Neural progenitor cell (in vitro differentiated cells): ENCODE measurements at regions not wholly inside any gene's neighbourhood (a gene's known extent, or its start where the extent isn't known, plus 50 kb on each side); places are given as distances from the start of the nearest gene placed in this dataset.
A peak's percentile ranks its signal among the peaks of the same experiment; 100 is the strongest.

Experiments used
- DNase-seq: peaks from one replicate; pipeline ENCODE4 v3.0.0-alpha.2; 2016; ENCODE audit warnings: low spot score
- H2AFZ ChIP-seq: fragments of 200-600 bp; sonication (generic); replicated peaks from 2 replicates; pipeline ENCODE4 v1.6.1; 2016; ENCODE audit warnings: antibody characterized with exemption
- H3F3A ChIP-seq: fragments of 200-600 bp; sonication (generic); 2 replicates; pipeline ENCODE4 v1.6.1; 2016; ENCODE audit warnings: antibody characterized with exemption, low read depth
- H3K27ac ChIP-seq: fragments of 200-600 bp; sonication (generic); 2 replicates; pipeline ENCODE4 v1.5.1; 2016; ENCODE audit warnings: mild to moderate bottlenecking
- H3K27me3 ChIP-seq: fragments of 200-600 bp; sonication (generic); 2 replicates; pipeline ENCODE4 v1.6.1; 2016; ENCODE audit warnings: mild to moderate bottlenecking, moderate library complexity
- H3K36me3 ChIP-seq: fragments of 200-600 bp; sonication (generic); 2 replicates; pipeline ENCODE4 v1.5.1; 2016
- H3K4me1 ChIP-seq: fragments of 200-600 bp; sonication (generic); 2 replicates; pipeline ENCODE4 v1.6.1; 2016; ENCODE audit warnings: mixed run types
- H3K4me2 ChIP-seq: fragments of 200-600 bp; sonication (generic); 2 replicates; pipeline ENCODE4 v1.6.1; 2016
- H3K4me3 ChIP-seq: fragments of 200-600 bp; sonication (generic); 2 replicates; pipeline ENCODE4 v1.5.1; 2016
- H3K79me2 ChIP-seq: fragments of 200-600 bp; sonication (generic); 2 replicates; pipeline ENCODE4 v1.6.1; 2016; ENCODE audit warnings: low read depth
- H3K9ac ChIP-seq: fragments of 200-600 bp; sonication (generic); 2 replicates; pipeline ENCODE4 v1.6.1; 2016
- H3K9me3 ChIP-seq: fragments of 200-600 bp; sonication (generic); 2 replicates; pipeline ENCODE4 v1.5.1; 2016; ENCODE audit warnings: low read depth
- H4K20me1 ChIP-seq: fragments of 200-600 bp; sonication (generic); 2 replicates; pipeline ENCODE4 v1.6.1; 2016; ENCODE audit warnings: low read depth
- H3K27ac Mint-ChIP-seq: 3 replicates; pipeline ENCODE4 v1.8.0; 2021; ENCODE audit warnings: mixed read lengths
- H3K27me3 Mint-ChIP-seq: 2 replicates; pipeline ENCODE4 v1.8.0; 2022; ENCODE audit warnings: low read depth, mild to moderate bottlenecking, inconsistent platforms, moderate library complexity, mixed read lengths; ENCODE audit not compliant: insufficient read depth
- H3K36me3 Mint-ChIP-seq: 3 replicates; pipeline ENCODE4 v1.8.0; 2021; ENCODE audit warnings: mixed read lengths
- H3K4me1 Mint-ChIP-seq: 3 replicates; pipeline ENCODE4 v1.8.0; 2021; ENCODE audit warnings: mixed read lengths
- H3K4me3 Mint-ChIP-seq: 3 replicates; pipeline ENCODE4 v1.8.0; 2021; ENCODE audit warnings: mild to moderate bottlenecking, moderate library complexity, mixed read lengths
- H3K9me3 Mint-ChIP-seq: 3 replicates; pipeline ENCODE4 v1.8.0; 2020; ENCODE audit warnings: mixed read lengths
- EZH2 ChIP-seq: fragments of 200-600 bp; sonication (generic); IDR thresholded peaks from 2 replicates; pipeline ENCODE4 v1.6.1; 2017; ENCODE audit warnings: antibody characterized with exemption, mild to moderate bottlenecking, moderate library complexity
- EZH2phosphoT487 ChIP-seq: fragments of 200-600 bp; sonication (generic); IDR thresholded peaks from 2 replicates; pipeline ENCODE4 v1.6.1; 2017; ENCODE audit warnings: antibody characterized with exemption
- TF ChIP-seq, protein P1 (sequence below): fragments of 200-600 bp; sonication (generic); IDR thresholded peaks from 2 replicates; pipeline ENCODE4 v1.5.1; 2017; ENCODE audit warnings: antibody characterized with exemption, mild to moderate bottlenecking

DNA sequence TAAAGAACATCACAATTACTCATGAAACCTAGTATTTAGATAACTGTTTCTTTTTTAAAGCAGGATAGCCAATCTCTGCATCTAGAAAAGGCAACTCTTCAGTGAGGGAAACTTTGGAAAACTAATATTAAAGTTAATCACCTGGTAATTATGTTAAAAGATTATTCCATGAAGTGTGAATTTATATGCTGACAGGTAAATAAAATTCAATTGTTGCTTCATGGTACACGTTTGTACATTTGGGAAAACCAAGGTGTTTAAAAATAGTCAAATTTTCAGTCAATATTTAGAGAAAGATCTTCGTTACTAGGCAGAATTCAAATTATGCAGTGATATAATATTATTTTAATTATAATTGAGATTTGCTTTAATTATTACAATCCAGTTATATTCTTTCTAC lies 100.1 kb upstream of the LRFN5 start:
- Histone ChIP-seq H3K4me3 (no peak overlapping the region), H2AFZ (no peak overlapping the region), H3K4me2 (no peak overlapping the region), H3K36me3 (no peaks in the 10 kb centered on the region), H3K27me3 (no peaks in the 10 kb centered on the region), H3K9me3 (no peaks in the 10 kb centered on the region), H3K79me2 (no peaks in the 10 kb centered on the region), H3K4me1 (peaks cover 5% of the 10 kb centered on the region), H3F3A (no peaks in the 10 kb centered on the region), H3K27ac (no peak overlapping the region), H3K9ac (no peak overlapping the region), H4K20me1 (no peaks in the 10 kb centered on the region)
- DNase-seq: no peak
- Mint-ChIP-seq H3K36me3 (no peaks in the 10 kb centered on the region), H3K4me3 (no peak overlapping the region), H3K9me3 (no peaks in the 10 kb centered on the region), H3K4me1 (peaks cover 4% of the 10 kb centered on the region), H3K27me3 (no peaks in the 10 kb centered on the region), H3K27ac (no peak overlapping the region)
- TF ChIP-seq, protein P1, sequence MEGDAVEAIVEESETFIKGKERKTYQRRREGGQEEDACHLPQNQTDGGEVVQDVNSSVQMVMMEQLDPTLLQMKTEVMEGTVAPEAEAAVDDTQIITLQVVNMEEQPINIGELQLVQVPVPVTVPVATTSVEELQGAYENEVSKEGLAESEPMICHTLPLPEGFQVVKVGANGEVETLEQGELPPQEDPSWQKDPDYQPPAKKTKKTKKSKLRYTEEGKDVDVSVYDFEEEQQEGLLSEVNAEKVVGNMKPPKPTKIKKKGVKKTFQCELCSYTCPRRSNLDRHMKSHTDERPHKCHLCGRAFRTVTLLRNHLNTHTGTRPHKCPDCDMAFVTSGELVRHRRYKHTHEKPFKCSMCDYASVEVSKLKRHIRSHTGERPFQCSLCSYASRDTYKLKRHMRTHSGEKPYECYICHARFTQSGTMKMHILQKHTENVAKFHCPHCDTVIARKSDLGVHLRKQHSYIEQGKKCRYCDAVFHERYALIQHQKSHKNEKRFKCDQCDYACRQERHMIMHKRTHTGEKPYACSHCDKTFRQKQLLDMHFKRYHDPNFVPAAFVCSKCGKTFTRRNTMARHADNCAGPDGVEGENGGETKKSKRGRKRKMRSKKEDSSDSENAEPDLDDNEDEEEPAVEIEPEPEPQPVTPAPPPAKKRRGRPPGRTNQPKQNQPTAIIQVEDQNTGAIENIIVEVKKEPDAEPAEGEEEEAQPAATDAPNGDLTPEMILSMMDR: no peak
- TF ChIP-seq EZH2phosphoT487: no peak

DNA sequence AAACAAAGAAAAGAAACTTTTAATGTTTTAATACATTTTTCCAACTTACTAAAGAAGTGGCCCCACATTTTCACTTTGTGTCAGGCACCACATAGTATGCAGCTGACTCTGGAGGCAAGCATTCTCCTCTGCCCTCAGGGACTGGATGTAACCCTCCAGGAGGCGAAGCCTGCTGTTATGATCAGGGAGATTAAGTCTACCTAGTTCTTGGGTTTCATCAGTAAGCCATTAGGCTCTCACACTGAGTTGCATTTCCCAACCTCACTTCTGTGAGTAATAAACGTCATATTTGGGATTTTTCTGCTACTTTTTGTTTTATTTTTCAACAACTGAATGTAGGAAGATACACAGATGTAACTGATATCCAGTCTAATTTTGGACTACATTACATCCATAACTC lies 101.2 kb upstream of the LRFN5 start:
- no peaks in the 10 kb centered on the region for H3K27me3 ChIP-seq
- Mint-ChIP-seq H3K9me3 (no peaks in the 10 kb centered on the region), H3K4me3 (no peak overlapping the region), H3K27me3 (no peaks in the 10 kb centered on the region), H3K4me1 (peaks cover 4% of the 10 kb centered on the region), H3K27ac (no peak overlapping the region), H3K36me3 (no peaks in the 10 kb centered on the region)
- no peak overlapping the region for H3K4me2 ChIP-seq
- no peaks in the 10 kb centered on the region for H3K79me2 ChIP-seq
- peak; percentile 45 for DNase-seq
- peaks cover 5% of the 10 kb centered on the region for H3K4me1 ChIP-seq
- TF ChIP-seq, protein P1: no peak
- TF ChIP-seq EZH2: no peak
- TF ChIP-seq EZH2phosphoT487: no peak
- H2AFZ ChIP-seq: no peak overlapping the region
- H3F3A ChIP-seq: no peaks in the 10 kb centered on the region
- no peaks in the 10 kb centered on the region for H3K9me3 ChIP-seq
- no peaks in the 10 kb centered on the region for H3K36me3 ChIP-seq
- H3K4me3 ChIP-seq: no peak overlapping the region
- no peak overlapping the region for H3K9ac ChIP-seq
- H3K27ac ChIP-seq: no peak overlapping the region
- no peaks in the 10 kb centered on the region for H4K20me1 ChIP-seq

DNA sequence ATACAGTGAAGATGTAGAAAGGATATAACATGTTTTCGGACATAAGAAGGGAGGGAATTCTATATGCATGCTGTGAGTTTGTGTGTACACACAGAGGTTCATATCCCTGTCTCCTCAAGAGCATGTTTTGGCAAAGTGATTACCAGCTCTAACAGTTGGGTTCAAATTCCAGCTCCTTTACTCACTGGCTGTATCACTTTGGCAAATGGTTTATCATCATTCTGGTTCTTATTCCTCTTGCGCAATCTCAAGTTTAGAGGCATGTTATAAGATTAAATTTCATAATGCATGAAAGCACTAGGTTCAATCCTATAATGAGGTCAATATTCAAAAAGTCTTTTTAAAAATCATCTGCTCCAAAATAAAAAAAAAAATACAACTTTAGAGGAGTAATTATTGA lies 107.7 kb upstream of the LRFN5 start:
- no peak overlapping the region for H3K4me2 ChIP-seq
- no peaks in the 10 kb centered on the region for H3K4me1 ChIP-seq
- no peak overlapping the region for H3K27ac Mint-ChIP-seq
- no peak overlapping the region for H3K27ac ChIP-seq
- H2AFZ ChIP-seq: no peak overlapping the region
- no peaks in the 10 kb centered on the region for H3F3A ChIP-seq
- H3K79me2 ChIP-seq: no peaks in the 10 kb centered on the region
- no peaks in the 10 kb centered on the region for H3K9me3 ChIP-seq
- no peaks in the 10 kb centered on the region for H3K36me3 Mint-ChIP-seq
- no peak overlapping the region for H3K4me3 Mint-ChIP-seq
- H4K20me1 ChIP-seq: no peaks in the 10 kb centered on the region
- no peak overlapping the region for H3K4me3 ChIP-seq
- no peaks in the 10 kb centered on the region for H3K27me3 Mint-ChIP-seq
- no peak overlapping the region for H3K9ac ChIP-seq
- no peaks in the 10 kb centered on the region for H3K27me3 ChIP-seq
- no peak for DNase-seq
- no peaks in the 10 kb centered on the region for H3K9me3 Mint-ChIP-seq
- H3K36me3 ChIP-seq: no peaks in the 10 kb centered on the region
- no peak for TF ChIP-seq EZH2
- TF ChIP-seq, protein P1: no peak
- TF ChIP-seq EZH2phosphoT487: no peak
- no peaks in the 10 kb centered on the region for H3K4me1 Mint-ChIP-seq

DNA sequence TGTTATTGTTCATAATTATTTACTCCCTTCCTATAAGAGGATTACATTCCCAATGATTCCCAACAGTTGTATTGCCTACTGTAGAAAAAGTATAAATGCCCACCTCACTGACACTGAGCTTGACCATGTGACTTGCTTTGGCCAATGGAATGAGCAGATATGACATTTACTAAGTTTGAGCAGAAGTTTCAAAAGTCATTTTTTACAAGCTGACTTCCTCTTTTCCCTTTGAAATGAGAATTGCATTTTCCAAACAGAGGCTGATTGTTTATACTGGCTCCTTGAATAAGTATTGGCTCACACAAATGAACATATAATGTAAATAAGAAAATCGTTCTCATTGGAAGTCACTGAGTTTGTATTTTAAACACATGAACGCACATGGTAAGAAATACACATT lies 116.4 kb upstream of the LRFN5 start:
- H2AFZ ChIP-seq: no peak overlapping the region
- H3K27ac ChIP-seq: no peak overlapping the region
- no peak for DNase-seq
- no peak overlapping the region for H3K27ac Mint-ChIP-seq
- H3K9me3 ChIP-seq: no peaks in the 10 kb centered on the region
- no peak overlapping the region for H3K4me3 Mint-ChIP-seq
- no peaks in the 10 kb centered on the region for H4K20me1 ChIP-seq
- H3K36me3 ChIP-seq: no peaks in the 10 kb centered on the region
- no peaks in the 10 kb centered on the region for H3K27me3 Mint-ChIP-seq
- H3K4me1 Mint-ChIP-seq: no peaks in the 10 kb centered on the region
- H3K36me3 Mint-ChIP-seq: no peaks in the 10 kb centered on the region
- H3K4me1 ChIP-seq: no peaks in the 10 kb centered on the region
- no peaks in the 10 kb centered on the region for H3K79me2 ChIP-seq
- no peak overlapping the region for H3K4me3 ChIP-seq
- no peak overlapping the region for H3K4me2 ChIP-seq
- no peaks in the 10 kb centered on the region for H3K27me3 ChIP-seq
- peaks cover 2% of the 10 kb centered on the region for H3K9me3 Mint-ChIP-seq
- H3F3A ChIP-seq: no peaks in the 10 kb centered on the region
- no peak for TF ChIP-seq EZH2
- TF ChIP-seq, protein P1: no peak
- TF ChIP-seq EZH2phosphoT487: no peak
- H3K9ac ChIP-seq: no peak overlapping the region
